ENCODE measurements at regions not wholly inside any gene's neighbourhood (a gene's known extent, or its start where the extent isn't known, plus 50 kb on each side); places are given as distances from the start of the nearest gene placed in this dataset.
"Not testable (repeated sequence)": the region's sequence is repeated elsewhere in the genome, so short reads cannot be mapped to it uniquely, and the experiment has no call there.

DNA sequence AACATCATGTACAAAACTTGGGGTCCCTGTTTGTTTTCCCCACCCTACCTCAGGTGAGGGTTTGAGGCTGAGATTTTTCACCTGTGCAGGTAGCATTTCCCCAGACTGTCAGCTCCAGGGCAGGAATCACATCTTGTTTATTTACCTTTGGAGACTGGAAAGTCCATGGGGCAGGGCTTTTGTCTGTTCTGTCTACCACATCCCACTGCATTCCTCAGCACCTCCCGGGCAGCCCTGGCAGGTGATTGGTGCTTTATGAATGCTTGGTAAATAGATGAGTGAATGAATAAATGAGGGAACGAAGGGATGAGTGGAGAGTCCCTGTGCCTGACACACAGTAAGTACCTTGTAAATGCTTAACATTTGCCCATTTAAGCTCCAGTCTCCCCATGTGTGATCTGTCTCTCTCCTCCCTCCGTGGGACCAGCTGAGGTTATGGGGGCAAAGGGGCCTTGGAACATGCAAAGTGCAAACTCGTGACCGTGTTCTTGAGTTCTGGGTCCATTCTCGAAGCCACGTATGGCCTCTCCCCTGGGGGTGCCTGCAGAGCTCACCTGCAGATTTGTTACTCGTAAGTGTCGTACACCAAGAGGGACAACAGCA is 69.7 kb upstream of the PMEPA1 start:
- no peak for DNase-seq

DNA sequence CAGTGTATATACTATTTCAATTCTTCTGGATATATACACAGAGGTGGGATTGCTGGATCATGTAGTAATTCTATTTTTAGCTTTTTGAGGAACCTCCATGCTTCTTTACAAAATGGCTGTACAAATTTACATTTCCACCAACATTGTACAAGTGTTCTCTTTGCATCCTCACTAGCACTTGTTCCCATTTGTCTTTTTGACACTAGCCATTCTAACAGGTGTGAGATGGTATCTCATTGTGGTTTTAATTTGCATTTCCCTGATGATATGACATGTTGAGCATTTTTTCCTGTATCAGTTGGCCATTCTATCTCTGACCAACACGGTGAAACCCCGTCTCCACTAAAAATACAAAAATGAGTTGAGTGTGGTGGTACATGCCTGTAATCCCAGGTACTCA is 68.1 kb upstream of the PMEPA1 start:
- DNase-seq, result no peak

DNA sequence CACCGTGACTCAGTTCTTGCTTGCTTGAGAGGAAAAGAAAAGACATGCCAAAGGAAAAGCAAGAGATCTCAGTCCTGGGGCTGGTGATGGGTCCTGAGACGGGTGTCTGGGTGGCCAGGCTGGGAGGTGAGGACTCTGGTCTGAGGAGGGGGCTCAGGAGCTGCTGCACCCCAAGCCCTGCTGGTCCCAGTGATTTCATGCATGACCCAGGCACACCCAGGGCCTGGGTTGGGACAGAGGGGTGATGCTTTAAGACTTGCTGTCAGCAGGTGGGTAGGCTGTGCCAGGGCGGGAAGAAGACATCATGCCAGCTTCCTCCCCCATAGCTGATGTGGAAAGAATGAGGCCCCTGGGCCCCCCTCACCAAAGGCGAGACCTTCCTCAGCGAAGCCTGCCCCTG is 65.1 kb upstream of the PMEPA1 start:
- no peak for DNase-seq

DNA sequence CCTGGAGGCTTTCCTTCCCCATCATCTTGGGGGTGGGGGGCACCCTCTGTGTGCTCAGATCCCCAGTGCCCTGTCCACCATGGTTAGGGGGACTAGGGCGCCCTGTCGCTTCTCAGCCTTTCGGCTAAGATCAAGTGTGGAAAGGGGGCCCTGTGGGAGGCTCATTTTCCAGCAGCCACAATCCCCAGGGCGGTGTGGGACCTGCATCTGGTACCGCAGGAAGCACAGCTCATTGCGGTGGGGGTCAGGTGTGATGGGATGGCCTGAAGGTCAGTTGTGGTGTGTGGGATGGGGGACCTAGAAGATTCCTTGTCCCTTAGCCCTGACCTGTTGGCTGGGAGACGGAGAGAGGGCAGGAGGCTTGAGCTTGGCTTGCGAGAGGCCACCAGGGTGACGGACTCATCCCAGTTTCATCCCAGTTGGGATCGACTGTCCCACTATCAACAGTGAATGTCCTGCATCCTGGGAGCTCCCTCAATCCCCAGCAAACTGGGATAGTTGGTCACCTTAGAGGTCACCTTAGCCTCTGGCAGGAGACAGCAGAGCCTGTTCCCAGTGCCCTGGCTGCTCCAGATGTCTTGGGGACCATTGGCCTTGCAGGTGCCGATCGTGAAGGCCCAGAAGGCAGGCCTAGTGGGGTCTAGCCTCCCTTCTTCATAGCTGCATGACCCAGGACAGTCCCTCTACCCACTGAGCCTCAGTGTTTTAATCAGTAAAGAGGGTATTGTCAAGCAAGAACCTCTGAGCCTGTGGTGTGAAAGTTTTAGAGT is 64.5 kb upstream of the PMEPA1 start:
- no peak for DNase-seq

DNA sequence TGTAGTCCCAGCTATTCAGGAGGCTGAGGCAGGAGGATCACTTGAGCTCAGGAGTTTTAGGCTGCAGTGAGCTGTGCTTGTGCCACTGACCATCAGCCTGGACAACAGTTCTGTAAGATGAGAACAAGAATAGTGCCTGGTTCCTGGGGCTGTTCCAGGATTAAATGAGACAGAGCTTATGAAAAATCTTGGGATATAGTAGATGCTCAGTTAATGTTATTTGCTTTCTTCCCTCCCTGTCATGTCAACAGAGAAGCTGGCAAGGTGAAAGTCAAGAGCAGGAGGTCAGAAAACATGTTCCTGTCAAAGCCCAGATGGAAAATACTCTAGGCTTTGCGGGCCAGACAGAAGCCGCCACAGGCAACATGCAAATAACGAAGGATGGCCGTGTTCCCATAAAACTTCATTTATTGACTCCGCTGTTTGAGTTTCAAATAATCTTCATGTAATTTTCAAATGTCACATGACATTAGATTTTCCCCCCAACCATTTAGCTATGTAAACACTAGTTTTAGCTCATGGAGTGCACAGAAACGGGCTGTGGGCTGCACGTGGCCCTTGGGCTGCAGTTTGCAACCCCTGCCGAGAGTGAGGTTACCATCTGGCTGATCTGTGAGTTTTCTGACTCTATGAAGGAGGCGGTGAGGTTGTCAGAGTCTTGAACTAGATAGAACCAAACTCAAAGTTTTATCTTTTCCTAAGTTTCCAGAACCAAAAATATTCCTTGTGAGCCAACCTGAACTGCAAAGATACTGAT is 63.4 kb upstream of the PMEPA1 start:
- DNase-seq, result no peak

DNA sequence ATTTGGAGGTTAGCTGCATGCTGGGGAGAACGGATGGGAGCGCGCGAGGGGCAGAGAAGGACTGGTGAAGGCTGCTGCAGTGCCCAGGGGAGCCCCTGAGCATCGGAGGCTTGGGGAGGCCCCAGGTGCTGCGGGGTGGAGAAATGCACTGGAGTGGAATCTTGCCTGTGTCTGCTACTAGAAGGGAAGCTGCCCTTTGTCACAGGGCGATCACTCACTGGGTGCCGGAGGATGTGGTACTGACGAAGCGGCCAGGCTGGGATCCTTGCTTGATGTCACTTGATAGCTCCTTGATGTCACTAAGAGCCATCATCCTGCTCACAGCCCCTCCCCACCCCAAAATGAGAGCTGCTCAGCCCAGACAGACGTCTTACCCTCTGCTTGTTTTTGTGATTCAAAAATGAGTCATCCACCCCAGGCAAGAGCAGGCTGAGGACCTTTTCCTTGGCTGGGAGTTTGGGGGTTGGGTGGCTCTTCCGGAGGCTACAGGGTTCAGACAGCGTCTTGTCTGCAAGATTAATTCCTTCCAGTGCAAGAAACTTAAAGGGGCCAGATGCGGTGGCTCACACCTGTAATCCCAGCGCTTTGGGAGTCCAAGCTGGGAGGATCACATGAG is 62.6 kb upstream of the PMEPA1 start:
- DNase-seq, result peak in 1 of 2 experiments; percentile 28

DNA sequence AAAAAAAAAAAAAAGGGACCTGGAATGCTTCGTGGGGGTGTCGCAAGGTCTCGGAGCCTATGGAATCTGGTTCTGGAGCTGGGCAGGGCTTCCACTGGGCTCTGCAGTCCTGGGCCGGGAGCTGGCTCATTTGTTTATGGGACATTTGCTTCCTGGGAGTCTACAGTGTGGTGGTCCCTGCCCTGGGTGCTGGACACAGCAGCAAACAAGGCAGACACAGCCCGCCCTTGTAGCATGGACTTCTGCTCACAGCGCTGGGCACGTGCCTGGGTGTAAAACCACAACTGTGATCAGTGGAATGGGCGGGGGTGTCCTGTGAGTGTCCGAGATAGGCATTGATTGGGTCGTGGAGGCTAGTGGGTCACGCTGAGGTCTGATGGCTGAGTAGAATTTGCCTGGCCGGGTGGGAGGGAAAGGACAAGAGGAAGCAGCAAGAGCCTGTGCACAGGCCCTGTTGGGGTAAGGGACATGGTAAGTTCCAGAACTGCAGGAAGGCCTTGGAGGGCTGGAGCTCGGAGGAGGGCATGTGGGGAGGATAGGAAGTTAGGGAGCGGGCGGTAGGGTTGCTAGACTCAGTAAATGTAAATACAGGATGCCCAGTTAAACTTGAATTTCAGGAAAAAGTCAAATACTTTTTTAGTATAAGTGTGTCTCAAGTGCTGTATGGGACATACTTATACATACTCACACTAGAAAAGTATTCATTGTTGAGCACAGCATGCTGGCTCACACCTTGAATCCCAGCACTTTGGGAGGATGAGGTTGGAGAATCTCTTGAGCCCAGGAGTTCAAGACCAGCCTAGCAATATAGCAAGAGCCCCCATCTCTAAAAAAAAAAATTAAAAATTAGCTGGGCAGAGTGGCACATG is 61.3 kb upstream of the PMEPA1 start:
- DNase-seq, result no peak

DNA sequence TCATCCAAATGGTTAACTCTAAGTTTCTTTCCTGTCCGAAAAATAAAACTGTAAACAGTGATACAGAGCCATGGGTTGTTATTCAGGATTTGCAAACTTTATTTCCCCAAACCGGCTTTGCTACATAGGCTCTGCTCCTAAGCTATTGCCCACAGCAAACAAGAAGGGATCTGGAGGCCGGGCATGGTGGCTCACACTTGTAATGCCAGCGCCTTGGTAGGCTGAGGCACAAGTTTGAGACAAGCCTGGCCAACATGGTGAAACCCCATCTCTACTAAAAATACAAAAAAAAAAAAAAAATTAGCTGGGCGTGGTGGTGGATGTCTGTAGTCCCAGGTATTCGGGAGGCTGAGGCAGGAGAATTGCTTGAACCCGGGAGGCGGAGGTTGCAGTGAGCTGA is 60.6 kb upstream of the PMEPA1 start:
- not testable (repeated sequence) for DNase-seq

DNA sequence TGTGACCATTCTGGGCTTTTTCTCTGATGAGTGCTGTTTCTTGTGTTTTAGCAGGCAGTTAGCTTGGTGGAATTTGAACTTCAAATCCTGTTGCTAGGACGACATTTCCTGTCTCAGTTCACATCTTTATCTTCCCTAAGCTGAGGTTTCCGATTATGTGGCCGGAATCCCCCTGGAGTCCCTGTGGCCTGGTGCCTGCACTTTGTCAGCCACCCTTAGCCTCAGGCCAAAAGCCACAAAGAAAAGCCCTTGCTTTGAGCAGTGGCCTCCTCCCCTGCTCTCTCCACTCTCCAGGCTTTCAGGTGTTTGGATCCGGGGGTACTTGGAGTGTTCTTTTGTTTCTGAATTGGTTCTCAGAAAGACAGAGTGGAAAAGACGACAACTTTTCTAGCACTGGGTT is 59.9 kb upstream of the PMEPA1 start:
- no peak for DNase-seq

DNA sequence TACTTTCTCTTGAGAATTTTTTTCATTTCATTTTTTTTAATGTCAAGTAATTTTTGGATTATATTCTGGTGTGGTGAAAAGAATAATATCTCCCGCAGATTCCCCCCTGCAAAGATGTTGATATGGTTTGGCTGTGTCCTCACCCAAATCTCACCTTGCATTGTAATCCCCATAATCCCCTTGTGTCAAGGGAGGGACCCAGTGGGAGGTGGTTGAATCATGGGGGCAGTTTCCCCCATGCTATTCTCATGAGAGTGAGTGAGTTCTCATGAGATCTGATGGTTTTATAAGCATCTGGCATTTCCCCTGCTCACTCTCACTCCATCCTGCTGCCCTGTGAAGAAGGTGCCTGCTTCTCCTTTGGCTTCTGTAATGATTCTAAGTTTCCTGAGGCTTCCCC is 58.7 kb upstream of the PMEPA1 start:
- DNase-seq, result no peak

DNA sequence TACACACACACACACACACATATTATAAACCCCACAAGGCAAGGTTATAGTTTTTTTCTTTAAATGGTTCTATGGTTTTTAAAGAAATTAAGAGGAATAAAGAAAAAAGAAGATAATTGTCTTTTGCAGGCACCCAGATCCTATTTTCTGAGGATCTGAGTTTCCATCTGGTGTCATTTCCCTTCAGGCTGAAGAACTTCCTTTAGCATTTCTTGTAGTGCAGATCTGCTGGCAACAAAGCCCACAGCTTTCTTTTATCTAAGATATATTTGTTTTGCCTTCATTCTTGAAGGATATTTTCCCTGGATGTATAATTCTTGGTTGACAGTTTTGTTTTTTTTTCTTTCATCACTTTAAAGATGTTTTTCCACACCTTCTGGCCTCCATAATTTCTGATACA is 57.6 kb upstream of the PMEPA1 start:
- DNase-seq, result no peak

DNA sequence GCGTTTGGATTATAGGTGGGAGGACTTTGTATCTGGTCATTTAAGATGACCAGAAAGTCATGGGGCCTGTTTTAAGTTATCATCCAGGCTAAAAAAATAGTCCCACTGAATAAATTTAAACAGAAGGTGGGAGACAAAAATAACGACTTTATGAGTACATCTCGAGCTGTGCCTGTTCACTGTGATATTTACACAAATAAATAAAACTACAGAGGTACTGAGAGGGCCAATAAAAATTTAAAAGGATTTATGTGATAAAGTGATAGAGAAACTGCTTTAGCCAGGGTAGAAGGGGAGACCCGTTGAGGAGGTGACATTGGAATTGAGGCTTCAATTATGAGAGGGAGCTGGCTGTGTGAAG is 53.4 kb upstream of the PMEPA1 start:
- DNase-seq, result no peak

DNA sequence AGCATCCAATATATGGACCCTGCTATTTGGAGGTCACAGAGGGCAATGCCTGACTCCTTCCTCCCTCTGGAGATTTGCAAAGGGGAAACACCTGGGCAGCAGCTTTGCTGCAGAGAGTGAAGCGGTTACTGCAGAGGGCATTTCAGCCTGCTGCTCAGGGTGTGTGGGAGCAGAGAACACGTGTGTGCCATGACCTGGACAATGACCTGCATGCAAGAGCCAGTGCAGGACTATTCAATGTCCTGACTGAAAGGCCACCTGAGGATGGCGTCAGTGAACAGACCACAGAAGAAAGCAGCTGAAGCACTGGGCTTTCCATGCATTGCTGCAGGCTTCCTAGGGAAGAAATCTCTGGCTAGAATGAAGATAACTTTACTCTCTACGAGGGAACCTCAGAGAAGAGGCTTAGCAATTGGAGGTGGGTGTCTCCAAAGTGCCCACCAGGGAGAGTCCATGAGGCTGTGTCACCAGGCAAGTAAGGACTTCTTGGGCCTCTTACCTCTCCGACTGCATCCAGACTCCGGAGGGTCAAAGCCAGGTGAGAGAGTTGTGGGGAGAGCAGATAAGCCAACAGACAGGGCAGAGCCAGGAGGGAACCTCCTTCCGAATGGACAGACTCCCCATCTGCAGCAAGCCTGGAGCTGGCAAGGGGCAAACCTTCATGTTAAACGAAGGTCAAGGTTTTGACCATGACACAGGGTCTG is 52.9 kb upstream of the PMEPA1 start:
- no peak for DNase-seq

DNA sequence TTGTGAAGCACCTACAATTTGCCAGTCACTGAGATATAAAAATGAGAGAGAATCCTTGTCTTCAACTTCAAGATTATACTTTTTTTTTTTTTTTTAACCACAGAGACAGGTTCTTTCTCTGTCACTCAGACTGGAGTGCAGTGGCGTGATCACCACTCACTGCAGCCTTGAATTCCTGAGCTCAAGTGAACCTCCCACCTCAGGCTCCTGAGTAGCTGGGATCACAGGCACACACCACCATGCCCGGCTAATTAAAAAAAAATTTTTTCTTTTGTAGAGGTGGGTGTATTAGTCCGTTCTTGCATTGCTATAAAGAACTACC is 51.6 kb upstream of the PMEPA1 start:
- no peak for DNase-seq

DNA sequence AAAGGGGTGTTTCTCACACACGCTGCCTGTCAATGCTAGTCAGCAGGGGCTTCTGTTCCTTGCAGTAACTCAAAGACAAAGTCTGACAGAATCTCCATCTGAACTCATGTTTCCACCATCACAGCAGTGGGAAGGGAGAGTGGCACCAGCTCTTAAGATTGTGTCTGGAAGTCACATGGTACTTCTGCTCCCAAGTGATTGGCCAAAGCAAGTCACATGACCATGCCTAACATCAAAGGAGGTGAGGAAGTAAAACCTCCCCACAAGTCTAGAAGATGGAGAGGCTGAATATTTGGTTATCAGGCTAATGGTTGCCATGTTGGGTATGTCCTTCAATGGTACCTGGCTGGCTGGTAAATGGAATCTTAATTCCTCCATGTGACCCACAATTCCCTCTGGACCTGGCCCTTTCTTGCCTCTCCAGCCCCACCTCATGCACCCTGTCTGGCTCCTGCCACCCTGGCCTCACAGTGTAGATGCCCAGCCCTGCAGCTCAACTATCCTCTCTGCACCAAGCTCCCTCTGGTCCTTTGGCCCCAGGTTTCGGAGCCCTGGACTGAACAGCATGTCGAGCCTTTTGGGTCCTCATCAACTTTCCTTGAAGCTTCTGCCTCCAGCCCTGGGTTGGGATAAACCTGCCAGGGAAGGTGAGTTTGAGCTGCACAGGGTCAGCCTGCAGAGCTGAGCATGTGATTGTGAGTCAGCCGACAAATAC is 51.0 kb upstream of the PMEPA1 start:
- no peak for DNase-seq

DNA sequence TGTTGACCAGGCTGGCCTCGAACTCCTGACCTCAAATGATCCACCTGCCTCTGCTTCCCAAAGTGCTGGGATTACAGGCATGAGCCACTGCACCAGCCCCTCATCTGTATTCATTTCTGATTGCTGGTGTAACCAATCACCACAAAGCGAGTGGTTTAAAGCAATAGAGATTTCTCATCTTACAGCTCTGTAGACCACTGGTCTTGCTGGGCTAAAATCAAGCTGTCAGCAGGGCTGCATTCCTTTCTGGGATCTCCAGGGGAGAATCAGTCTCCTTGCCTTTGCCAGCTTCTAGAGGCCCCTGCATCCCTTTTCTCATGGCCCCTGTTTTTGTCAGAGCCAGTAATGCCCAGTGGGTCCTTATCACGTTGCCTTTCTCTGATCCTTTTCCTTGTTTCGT is 49.9 kb upstream of the PMEPA1 start:
- no peak for DNase-seq
